Ishikawa (cell line): ENCODE measurements at regions not wholly inside any gene's neighbourhood (a gene's known extent, or its start where the extent isn't known, plus 50 kb on each side); places are given as distances from the start of the nearest gene placed in this dataset.

Source experiments
- CEBPB ChIP-seq: IDR thresholded peaks from 2 replicates; pipeline ENCODE4 v1.6.1; 2012
- CREB1 ChIP-seq: IDR thresholded peaks from 2 replicates; pipeline ENCODE4 v1.6.1; 2012; ENCODE audit warnings: low read depth
- EGR1 ChIP-seq: IDR thresholded peaks from 2 replicates; pipeline ENCODE4 v1.6.1; 2012
- EP300 ChIP-seq: IDR thresholded peaks from 2 replicates; pipeline ENCODE4 v1.6.1; 2012; ENCODE audit warnings: borderline replicate concordance
- FOXM1 ChIP-seq: IDR thresholded peaks from 2 replicates; pipeline ENCODE4 v1.6.1; 2012; ENCODE audit warnings: low read depth, borderline replicate concordance
- MAX ChIP-seq: IDR thresholded peaks from 2 replicates; pipeline ENCODE4 v1.6.1; 2012
- NFIC ChIP-seq: IDR thresholded peaks from 2 replicates; pipeline ENCODE4 v1.6.1; 2012
- RAD21 ChIP-seq: IDR thresholded peaks from 2 replicates; pipeline ENCODE4 v1.6.1; 2012; ENCODE audit warnings: low read depth
- REST ChIP-seq: IDR thresholded peaks from 2 replicates; pipeline ENCODE4 v1.6.1; 2012; ENCODE audit warnings: low read depth, mild to moderate bottlenecking
- TAF1 ChIP-seq: IDR thresholded peaks from 2 replicates; pipeline ENCODE4 v1.6.1; 2012; ENCODE audit warnings: low read depth, mild to moderate bottlenecking
- TCF12 ChIP-seq: IDR thresholded peaks from 2 replicates; pipeline ENCODE4 v1.6.1; 2012; ENCODE audit warnings: low read depth
- TEAD4 ChIP-seq: IDR thresholded peaks from 2 replicates; pipeline ENCODE4 v1.6.1; 2012
- USF1 ChIP-seq: IDR thresholded peaks from 2 replicates; pipeline ENCODE4 v1.6.1; 2012
- YY1 ChIP-seq: IDR thresholded peaks from 2 replicates; pipeline ENCODE4 v1.6.1; 2012; ENCODE audit warnings: low read depth
- ZBTB7A ChIP-seq: IDR thresholded peaks from 2 replicates; pipeline ENCODE4 v1.6.1; 2012; ENCODE audit warnings: low read depth

- TF ChIP-seq USF1 (no peak), TAF1 (no peak), EGR1 (no peak), REST (no peak), MAX (no peak)
Observed at GRCh38 chr5:143599474-143599873, 196.0 kb upstream of the NR3C1 start.

- TF ChIP-seq CEBPB (no peak), TEAD4 (no peak), EGR1 (no peak)
Observed at GRCh38 chr5:143596824-143597223, 193.3 kb upstream of the NR3C1 start.

GRCh38 chr5:143594902-143595818, 191.7 kb upstream of the NR3C1 start:
- TF ChIP-seq YY1 = no peak
- no peak for TF ChIP-seq TCF12
- no peak for TF ChIP-seq CEBPB
- TF ChIP-seq USF1 = no peak
- TF ChIP-seq RAD21 = no peak
- no peak for TF ChIP-seq CREB1
- no peak for TF ChIP-seq FOXM1
- TF ChIP-seq EP300 = no peak
- no peak for TF ChIP-seq TEAD4
- TF ChIP-seq TAF1 = no peak
- TF ChIP-seq MAX = no peak
- TF ChIP-seq ZBTB7A = no peak
- no peak for TF ChIP-seq NFIC

GRCh38 chr5:143593723-143594122, 190.2 kb upstream of the NR3C1 start:
- TF ChIP-seq EP300 (no peak), RAD21 (no peak), TCF12 (no peak), USF1 (no peak), TEAD4 (no peak), MAX (no peak), EGR1 (no peak)

GRCh38 chr5:143592648-143593047, 189.2 kb upstream of the NR3C1 start:
- no peak for TF ChIP-seq NFIC
- no peak for TF ChIP-seq CEBPB
- TF ChIP-seq CREB1 = no peak
- 0 out of 2 replicates have a peak, but pooled peaks have one; percentile 32 for TF ChIP-seq USF1
- TF ChIP-seq MAX = no peak

- TF ChIP-seq TAF1 = no peak
- TF ChIP-seq MAX = no peak
- TF ChIP-seq NFIC = no peak
- TF ChIP-seq RAD21 = no peak
- no peak for TF ChIP-seq EP300
- TF ChIP-seq TCF12 = no peak
- TF ChIP-seq EGR1 = no peak
- no peak for TF ChIP-seq YY1
- TF ChIP-seq CREB1 = no peak
- TF ChIP-seq USF1 = no peak
- TF ChIP-seq REST = no peak
- TF ChIP-seq CEBPB = no peak
- TF ChIP-seq TEAD4 = no peak
- TF ChIP-seq FOXM1 = no peak
- TF ChIP-seq ZBTB7A = no peak
Observed at GRCh38 chr5:143588933-143589662, 185.6 kb upstream of the NR3C1 start.
